22Rv1 (cell line): ENCODE measurements at regions not wholly inside any gene's neighbourhood (a gene's known extent, or its start where the extent isn't known, plus 50 kb on each side); places are given as distances from the start of the nearest gene placed in this dataset.

ENCODE experiments used
- CTCF ChIP-seq: fragments of 450-650 bp; IDR thresholded peaks from 2 replicates; pipeline ENCODE4 v1.5.1; 2017; ENCODE audit warnings: mild to moderate bottlenecking
- ZFX ChIP-seq: fragments of 450-650 bp; IDR thresholded peaks from 2 replicates; pipeline ENCODE4 v1.6.1; 2017; ENCODE audit warnings: antibody characterized with exemption, borderline replicate concordance

DNA sequence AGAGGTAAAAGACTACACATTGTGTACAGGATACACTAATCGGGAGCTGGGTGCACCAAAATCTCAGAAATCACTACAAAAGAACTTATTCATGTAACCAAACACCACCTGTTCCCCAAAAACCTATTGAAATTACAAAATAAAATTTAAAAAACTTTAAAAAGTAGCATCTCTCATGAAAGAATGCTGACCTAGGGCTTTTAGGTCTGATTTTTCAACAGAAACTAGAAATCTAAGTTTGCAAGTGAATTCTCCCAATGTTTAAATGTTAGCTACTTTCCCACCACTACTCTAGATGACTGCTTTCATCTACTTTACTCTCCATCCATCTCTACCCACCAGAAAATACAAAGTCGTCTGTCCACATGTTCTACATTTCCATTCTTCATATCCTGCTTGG, 1447.7 kb downstream of the RPA4 start:
- TF ChIP-seq CTCF (no peak), ZFX (no peak)
